Astrocyte of the spinal cord (primary cell): ENCODE measurements at regions not wholly inside any gene's neighbourhood (a gene's known extent, or its start where the extent isn't known, plus 50 kb on each side); places are given as distances from the start of the nearest gene placed in this dataset.
"Not testable (repeated sequence)": the region's sequence is repeated elsewhere in the genome, so short reads cannot be mapped to it uniquely, and the experiment has no call there.

Experiments used
- DNase-seq: peaks from one replicate; pipeline ENCODE4 v3.0.0; 2011; ENCODE audit warnings: low read depth, low spot score
- H3K4me3 ChIP-seq: 2 replicates; pipeline ENCODE4 v1.5.1; 2011; ENCODE audit warnings: low read depth, mild to moderate bottlenecking, low read length, moderate library complexity
- in situ Hi-C: cut with HindIII; loops from 2 replicates; pipeline ENCODE4 v1.10.0; 2017; ENCODE audit warnings: low sequenced_read_pairs
- TF ChIP-seq, protein P1 (sequence below): IDR thresholded peaks from 2 replicates; pipeline ENCODE4 v1.5.1; 2012; ENCODE audit warnings: low read depth, mild to moderate bottlenecking, low read length, inconsistent platforms

GRCh38 chr6:140445474-140446004 is 1071.1 kb upstream of the CITED2 start:
- in situ Hi-C loops, result no loop called here
- DNase-seq, result peak; percentile 54

DNA sequence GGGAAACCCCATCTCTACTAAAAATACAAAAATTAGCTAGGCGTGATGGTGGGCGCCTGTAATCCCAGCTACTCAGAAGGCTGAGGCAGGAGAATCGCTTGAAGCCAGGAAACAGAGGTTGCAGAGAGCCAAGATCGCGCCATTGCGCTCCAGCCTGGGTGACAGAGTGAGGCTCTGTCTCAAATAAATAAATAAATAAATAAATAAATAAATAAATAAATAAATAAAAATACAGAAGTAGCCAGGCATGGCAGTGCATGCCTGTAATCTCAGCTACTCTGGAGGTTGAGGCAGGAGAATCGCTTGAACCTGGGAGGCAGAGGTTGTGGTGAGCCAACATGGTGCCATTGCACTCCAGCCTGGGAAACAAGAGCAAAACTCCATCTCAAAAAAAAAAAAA is 1068.7 kb upstream of the CITED2 start:
- DNase-seq, H3K4me3 ChIP-seq, in situ Hi-C loops: not testable (repeated sequence)

More at GRCh38 chr6:140445474-140446004, 1071.1 kb upstream of the CITED2 start:
- TF ChIP-seq, protein P1, sequence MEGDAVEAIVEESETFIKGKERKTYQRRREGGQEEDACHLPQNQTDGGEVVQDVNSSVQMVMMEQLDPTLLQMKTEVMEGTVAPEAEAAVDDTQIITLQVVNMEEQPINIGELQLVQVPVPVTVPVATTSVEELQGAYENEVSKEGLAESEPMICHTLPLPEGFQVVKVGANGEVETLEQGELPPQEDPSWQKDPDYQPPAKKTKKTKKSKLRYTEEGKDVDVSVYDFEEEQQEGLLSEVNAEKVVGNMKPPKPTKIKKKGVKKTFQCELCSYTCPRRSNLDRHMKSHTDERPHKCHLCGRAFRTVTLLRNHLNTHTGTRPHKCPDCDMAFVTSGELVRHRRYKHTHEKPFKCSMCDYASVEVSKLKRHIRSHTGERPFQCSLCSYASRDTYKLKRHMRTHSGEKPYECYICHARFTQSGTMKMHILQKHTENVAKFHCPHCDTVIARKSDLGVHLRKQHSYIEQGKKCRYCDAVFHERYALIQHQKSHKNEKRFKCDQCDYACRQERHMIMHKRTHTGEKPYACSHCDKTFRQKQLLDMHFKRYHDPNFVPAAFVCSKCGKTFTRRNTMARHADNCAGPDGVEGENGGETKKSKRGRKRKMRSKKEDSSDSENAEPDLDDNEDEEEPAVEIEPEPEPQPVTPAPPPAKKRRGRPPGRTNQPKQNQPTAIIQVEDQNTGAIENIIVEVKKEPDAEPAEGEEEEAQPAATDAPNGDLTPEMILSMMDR, result no peak
- no peak overlapping the region for H3K4me3 ChIP-seq

GRCh38 chr6:140441256-140441655 is 1066.8 kb upstream of the CITED2 start:
- in situ Hi-C loops, result no loop called here
- DNase-seq, result peak; percentile 55
- TF ChIP-seq, protein P1, result peak; percentile 35
- H3K4me3 ChIP-seq, result no peak overlapping the region

GRCh38 chr6:140440223-140440835 is 1065.9 kb upstream of the CITED2 start:
- DNase-seq, result no peak
- no peak overlapping the region for H3K4me3 ChIP-seq
- TF ChIP-seq, protein P1, result no peak
- in situ Hi-C loops, result no loop called here

DNA sequence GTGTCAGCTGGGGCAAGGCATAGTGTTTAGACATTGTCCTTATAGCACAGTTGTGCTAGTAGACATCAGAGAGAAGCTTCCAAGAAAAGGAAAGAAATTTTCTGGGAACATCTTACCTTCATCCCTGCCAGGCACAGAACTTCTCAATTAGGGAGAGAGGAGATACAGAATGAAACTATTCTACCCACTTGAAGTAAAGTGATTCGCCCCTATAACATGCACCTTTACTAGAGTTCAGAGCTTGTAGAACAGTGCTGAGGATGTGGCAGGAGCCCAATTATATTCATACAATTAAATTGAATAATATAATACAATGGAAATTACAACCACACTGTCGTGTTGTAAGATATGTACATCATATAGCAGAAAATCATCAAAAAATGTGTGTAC is 1063.9 kb upstream of the CITED2 start:
- no peak for DNase-seq
- TF ChIP-seq, protein P1, result no peak
- in situ Hi-C loops, result no loop called here

GRCh38 chr6:140437619-140438345 is 1063.3 kb upstream of the CITED2 start:
- H3K4me3 ChIP-seq, result no peak overlapping the region
- in situ Hi-C loops, result no loop called here
- no peak for DNase-seq
- TF ChIP-seq, protein P1, result no peak

More for the DNA sequence above, 1063.9 kb upstream of the CITED2 start:
- H3K4me3 ChIP-seq, result no peak overlapping the region

DNA sequence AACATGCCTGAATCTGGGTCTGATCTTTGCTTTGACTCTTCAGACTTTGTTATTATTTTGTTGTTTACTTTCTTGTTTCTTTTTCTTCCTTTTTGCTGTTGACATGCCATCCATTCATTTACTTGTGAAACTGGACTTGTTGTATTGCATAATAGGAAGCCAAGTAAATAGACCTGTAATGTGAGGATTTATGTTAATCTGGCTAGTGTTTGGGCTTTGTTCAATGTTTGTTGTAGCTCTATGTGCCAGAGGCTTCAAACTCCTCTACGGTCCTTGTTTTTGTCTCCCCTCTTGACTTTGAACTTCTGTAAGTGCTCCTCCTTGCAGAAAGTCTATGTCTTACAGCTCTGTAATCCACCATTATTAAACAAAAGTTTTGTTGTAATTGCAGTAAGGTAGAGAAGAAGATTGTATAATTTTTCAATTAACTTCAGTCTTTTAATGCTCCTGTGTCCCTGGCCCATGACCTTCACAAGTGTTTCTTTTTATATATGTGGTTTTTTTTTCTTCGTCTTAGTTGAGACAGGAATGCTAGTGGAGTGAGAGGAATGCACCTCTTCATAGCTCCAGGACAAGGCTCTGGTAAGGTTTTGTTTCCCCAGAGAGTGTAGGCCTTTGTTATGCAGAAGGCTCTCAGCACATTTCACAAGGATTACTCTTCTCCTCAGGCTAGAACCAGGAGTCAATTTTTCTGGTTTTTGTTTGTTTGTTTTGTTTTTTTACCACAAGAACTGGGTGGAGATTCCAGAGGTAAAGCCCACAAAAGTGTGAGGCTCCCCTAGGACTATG is 1061.8 kb upstream of the CITED2 start:
- DNase-seq, result peak; percentile 86
- H3K4me3 ChIP-seq, result no peak overlapping the region
- in situ Hi-C loops, result no loop called here
- TF ChIP-seq, protein P1, result no peak
